ENCODE measurements at regions not wholly inside any gene's neighbourhood (a gene's known extent, or its start where the extent isn't known, plus 50 kb on each side); places are given as distances from the start of the nearest gene placed in this dataset.

DNA sequence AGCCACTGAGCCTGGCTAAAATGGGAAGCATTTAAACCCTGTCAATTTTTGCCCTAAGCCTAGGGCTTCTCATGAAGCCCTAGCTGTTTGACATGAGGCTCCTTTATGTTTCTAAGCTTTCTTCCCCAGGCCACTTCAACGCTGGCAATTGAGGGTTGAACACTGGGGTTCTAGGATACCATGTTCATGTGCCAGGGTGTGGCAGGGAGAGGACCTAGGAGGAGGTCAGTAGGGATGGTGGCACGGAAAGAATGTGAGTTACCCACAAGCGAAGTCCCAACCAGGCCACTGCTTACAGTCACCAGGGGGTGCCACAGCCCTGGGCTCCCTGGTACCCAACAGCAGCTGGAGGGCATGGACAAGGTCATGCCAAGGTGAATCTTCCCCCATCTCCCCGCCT lies 90.8 kb upstream of the AJAP1 start:
- DNase-seq, result no peak

DNA sequence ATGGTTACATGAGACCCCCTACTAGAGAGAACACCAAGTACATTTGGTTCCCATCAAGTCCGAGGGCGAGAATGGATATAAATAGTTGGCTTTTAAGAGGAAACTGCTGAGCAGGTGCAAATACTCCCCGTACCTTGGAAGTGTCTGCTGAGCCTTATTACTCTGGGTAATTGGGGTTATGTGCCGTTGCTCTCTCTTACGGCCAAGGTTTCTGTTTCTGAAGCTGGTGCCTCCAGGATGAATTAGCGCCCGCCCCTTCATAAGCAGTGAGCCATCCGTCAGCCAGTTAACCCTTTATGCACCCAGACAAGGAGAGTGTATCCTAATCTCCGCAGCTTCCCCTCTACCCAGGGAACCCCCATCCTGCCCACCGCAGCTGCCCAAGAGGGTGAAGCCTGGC lies 90.4 kb upstream of the AJAP1 start:
- no peak for DNase-seq

DNA sequence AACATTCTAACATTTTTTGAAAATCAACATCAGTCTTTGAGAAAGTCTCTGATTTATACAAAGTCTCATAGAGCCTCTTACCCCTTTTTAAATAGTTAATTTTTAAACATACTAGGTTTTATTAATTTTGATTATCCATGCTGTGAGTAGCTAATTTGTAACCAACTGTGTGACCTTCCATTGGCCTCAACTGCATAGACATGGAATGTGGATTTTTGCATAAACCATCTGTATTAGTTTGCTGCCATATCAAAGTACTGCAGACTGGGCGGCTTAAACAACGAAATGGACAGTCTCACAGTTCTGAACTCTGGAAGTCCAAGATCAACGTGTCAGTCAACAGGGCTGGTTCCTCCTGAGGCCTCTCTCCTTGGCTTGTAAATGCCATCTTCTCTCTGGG lies 89.2 kb upstream of the AJAP1 start:
- no peak for DNase-seq

- no peak for DNase-seq
These were observed 88.5 kb upstream of the AJAP1 start for GRCh38 chr1:4565801-4566449.

DNA sequence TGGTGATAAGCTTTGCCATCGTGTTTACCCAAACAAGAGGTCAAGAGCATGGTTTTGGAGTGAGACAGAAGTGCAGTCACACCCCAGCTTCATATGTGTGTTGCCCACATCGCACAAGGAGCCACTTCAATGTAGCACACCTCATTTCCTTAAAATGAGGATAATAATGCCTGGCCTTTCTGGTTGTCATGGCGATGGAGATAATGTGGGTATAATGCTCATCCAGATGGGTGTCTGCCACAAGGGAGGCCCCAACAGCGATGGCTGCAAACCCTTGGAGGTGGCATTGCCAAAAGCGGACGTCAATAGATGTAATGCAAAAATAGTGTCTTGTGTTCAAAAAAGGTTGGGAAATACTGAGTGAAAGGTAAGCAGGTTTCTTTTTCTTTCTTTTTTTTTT lies 83.1 kb upstream of the AJAP1 start:
- no peak for DNase-seq

DNA sequence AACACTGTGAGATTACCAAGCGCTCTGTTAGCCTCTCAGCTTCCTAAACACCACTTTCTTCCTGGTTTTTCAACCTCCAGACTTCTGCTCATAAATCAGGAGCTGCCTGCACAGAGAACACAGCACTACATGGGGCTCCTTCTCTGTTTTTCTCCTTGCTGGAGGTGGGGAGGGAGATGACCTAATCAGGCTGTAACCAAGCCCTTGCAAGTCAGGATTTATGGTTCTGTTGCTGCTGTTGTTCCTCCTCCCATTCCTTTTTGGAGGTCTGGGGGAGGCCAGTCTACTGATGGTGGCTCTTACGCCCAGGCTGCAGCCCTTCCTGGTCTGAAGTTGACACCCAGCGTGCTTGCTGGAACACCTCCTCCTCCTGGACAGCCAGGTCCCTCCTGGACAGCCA lies 80.9 kb upstream of the AJAP1 start:
- no peak for DNase-seq

DNA sequence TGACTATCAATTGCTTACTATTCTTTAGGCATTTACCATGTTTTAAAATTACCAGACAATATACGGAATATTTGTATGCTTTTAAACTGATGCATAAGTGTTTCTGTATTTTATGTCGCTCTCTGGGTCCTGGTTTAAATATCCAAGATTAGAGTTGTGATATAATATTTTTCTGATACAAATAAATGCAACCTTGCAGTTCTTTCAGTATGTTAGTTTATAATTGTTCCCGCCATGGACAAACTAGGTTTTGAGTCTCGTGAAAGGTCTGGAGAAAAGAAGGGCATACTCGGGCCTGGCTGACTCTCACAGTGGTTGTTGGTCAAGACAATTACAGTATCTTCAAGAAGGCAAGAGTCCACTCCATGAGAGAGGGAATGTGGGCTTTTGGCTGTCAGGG lies 72.6 kb upstream of the AJAP1 start:
- no peak for DNase-seq

DNA sequence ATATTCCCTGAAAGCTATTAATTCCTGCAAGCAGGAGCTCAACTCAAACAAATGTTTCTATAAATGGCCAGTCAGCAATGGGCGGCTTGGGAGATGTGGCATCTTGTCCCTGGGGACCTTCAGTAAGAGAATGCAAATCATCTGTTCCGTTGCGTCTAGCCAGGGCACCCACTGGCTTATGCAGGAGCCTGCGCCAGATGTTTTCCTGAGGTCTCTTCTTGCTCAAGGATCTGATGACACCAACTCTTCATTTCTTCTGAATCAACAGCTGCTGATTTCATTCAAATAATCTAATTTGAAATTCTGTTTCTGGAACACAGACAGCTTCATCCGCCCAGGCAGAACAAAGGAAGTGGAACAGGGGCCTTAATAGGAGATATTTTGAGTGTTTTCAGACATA lies 70.0 kb upstream of the AJAP1 start:
- no peak for DNase-seq

GRCh38 chr1:4585216-4585615 lies 69.2 kb upstream of the AJAP1 start:
- peak in 2 of 56 donors; percentile 3 to 15 for DNase-seq

GRCh38 chr1:4585705-4586104 lies 68.7 kb upstream of the AJAP1 start:
- DNase-seq, result no peak

DNA sequence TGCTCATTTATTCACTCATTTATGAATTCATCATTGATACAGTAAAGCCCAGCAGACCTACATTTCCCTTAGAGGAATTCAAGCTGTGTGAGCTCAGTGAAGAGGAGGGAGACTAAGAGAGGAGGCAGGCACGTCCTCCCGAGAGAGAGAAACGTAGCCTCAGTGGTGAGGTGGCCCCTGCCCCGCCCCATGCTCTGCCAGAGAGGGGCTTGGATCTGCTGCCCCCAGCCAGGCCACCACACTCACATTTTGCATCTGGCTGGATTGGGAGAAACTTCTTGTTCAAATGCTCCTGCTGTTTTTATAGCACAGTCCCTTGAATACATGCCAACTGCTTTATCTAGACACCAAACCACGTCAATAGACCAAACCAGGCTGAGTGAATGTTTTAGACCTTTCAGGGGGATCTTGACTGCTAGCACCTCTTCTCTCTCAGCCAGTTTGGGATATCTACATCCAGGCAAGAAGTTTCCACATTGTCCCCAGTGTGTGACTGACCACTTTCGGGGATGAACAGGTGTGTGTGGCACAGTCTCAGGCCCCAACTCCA lies 67.7 kb upstream of the AJAP1 start:
- DNase-seq, result no peak

- DNase-seq, result no peak
These were observed 66.7 kb upstream of the AJAP1 start for GRCh38 chr1:4587721-4588120.

- DNase-seq, result no peak
These were observed 63.7 kb upstream of the AJAP1 start for GRCh38 chr1:4590756-4591155.

DNA sequence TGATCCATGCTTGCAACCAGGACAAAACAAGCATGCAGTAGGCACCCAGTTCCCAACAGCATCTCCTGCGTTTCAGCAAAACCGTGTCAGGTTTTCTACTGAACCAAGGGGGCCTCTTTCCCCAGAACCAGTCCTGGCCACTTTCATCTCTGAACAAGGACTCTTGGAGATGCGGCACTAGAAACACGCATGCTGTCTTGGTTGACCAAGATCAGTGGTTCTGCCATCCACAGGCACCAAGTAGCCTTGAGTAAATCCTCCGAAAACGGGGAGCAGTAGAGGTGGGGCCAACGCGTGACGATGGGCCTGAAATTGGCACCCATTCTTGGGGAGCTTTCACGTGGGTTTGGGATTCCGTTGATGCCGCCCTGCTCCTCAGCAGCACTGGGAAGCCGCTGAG lies 62.5 kb upstream of the AJAP1 start:
- DNase-seq, result no peak

- DNase-seq, result no peak
These were observed 61.3 kb upstream of the AJAP1 start for GRCh38 chr1:4593106-4593505.

- no peak for DNase-seq
These were observed 60.0 kb upstream of the AJAP1 start for GRCh38 chr1:4594286-4594991.

DNA sequence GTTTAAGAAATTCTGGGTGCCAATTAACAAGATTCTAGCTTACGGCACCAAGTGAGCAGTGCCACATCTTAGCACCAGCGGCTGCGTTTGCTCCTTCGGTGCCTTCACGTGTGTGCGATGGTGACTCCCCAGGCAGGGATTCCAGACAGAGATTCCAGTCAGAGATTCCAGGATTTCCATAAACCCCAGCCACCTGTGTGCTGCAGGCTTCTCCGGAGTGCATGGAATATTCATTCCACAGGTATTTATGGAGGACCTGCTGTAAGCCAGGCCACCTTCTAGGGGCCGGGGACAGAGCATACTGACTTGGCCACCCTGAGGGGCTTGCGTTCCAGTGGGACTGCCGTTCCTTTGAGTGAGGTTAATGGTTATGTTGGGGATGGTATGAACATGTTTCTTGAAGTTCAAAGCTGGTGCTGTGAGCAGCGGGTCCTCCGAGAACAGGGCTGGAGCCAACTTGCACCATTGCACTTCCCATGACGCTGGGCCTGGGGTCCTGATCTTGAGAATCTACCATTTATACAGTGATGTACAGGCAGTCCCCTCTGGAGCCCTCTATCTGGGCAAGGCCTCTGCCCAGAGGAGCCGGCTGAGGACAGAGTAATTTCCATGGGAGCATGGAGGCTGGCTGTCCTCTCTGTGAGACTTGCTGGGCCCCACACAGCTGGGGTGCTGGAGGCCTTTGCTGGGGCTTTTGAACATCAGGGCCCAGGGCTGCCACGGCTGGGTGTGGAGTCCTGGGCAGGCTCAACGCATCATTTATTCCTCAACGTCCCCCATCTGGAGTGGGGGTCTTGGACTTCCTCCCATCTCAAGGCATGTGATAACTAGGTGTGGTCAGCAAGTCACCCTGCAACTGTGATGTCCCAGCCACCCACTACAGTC lies 58.8 kb upstream of the AJAP1 start:
- DNase-seq, result no peak

GRCh38 chr1:4596486-4596885 lies 57.9 kb upstream of the AJAP1 start:
- DNase-seq, result no peak

DNA sequence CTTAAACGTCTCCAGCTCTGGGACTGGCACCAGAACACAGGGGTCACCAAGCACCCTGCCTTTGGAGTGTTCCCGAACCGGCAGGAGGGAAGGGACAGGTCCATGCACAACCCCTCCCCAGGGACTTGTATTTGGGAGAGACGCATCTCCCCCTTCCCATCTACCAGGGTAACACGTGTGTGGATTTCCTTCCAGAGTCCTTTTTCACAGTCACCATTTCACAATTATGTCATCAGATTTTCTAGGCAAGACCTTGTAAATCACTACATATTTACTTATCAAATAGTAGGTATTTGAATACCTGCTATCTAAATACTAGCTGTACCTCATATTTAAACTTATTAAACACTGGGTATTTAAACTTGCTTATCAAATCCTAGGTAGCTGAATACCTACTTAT lies 57.4 kb upstream of the AJAP1 start:
- no peak for DNase-seq

DNA sequence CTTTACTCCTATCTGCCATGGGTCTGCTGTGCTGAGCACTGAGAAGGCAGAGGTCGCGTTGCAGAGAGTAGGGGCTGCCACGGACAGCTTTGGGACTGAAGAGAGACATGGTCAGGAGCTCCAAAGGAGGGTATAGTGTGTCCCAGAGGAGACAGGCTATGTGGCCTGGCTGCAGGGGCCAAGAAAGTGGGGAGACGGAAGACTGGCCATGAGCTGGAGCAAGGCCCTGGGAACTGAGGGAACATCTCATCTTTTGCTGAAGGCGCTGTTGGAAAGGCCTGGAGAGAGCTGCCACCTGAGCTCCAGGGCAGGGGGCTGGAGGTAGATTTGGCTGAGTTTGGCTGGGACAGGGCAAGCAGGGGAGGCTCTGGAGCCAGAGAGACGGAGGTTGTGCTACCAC lies 55.8 kb upstream of the AJAP1 start:
- DNase-seq, result no peak

DNA sequence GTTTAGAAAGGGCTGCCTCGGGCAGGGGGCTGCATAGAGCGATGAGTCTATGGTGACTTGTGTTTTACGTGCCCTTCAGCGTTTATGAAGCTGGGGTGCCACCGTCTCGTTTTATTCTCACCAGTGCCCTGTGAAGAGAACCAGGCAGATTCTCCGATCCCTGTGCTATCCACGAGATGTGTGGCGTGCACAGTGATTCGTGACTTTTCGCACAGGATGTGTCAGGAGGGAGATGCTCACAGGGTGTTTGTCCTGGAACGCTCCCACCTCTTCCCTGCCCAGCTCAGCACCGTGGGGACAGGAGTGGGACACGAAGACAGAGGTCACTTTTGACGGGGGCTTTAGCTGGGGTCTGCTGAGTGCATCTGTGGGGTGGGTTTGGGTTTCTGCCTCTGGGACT lies 54.9 kb upstream of the AJAP1 start:
- DNase-seq, result no peak

GRCh38 chr1:4599951-4600481 lies 54.4 kb upstream of the AJAP1 start:
- no peak for DNase-seq

All from amygdala (tissue), 56 donors.